ENCODE measurements at regions not wholly inside any gene's neighbourhood (a gene's known extent, or its start where the extent isn't known, plus 50 kb on each side); places are given as distances from the start of the nearest gene placed in this dataset.

GRCh38 chr5:131023498-131023865 lies 141.6 kb downstream of the HINT1 start:
- no peak overlapping the region for H3K4me3 ChIP-seq (ENCODE audit: low read length)
- no peak for DNase-seq (ENCODE audit: low read depth)
- no peak for TF ChIP-seq CTCF (IDR thresholded peaks at IDR 0.05; ENCODE audit: insufficient read depth, low read depth, low read length, missing control alignments)

GRCh38 chr5:131022811-131023497 lies 142.1 kb downstream of the HINT1 start:
- no peak overlapping the region for H3K4me3 ChIP-seq (ENCODE audit: low read length)
- peak; percentile 2 for DNase-seq (ENCODE audit: low read depth)
- no peak for TF ChIP-seq CTCF (IDR thresholded peaks at IDR 0.05; ENCODE audit: insufficient read depth, low read depth, low read length, missing control alignments)

GRCh38 chr5:131021646-131022045 lies 143.4 kb downstream of the HINT1 start:
- no peak for DNase-seq (ENCODE audit: low read depth)
- H3K4me3 ChIP-seq (ENCODE audit: low read length), result no peak overlapping the region
- TF ChIP-seq CTCF (IDR thresholded peaks at IDR 0.05; ENCODE audit: insufficient read depth, low read depth, low read length, missing control alignments), result no peak

GRCh38 chr5:131019601-131020315 lies 145.3 kb downstream of the HINT1 start:
- TF ChIP-seq CTCF (IDR thresholded peaks at IDR 0.05; ENCODE audit: insufficient read depth, low read depth, low read length, missing control alignments), result no peak
- no peak overlapping the region for H3K4me3 ChIP-seq (ENCODE audit: low read length)
- DNase-seq (ENCODE audit: low read depth), result peak; percentile 56

- no peak overlapping the region for H3K4me3 ChIP-seq (ENCODE audit: low read length)
- no peak for DNase-seq (ENCODE audit: low read depth)
- TF ChIP-seq CTCF (IDR thresholded peaks at IDR 0.05; ENCODE audit: insufficient read depth, low read depth, low read length, missing control alignments), result no peak
These were observed 145.9 kb downstream of the HINT1 start for GRCh38 chr5:131019111-131019510.

GRCh38 chr5:131008329-131008728 lies 156.7 kb downstream of the HINT1 start:
- no peak for TF ChIP-seq CTCF (IDR thresholded peaks at IDR 0.05; ENCODE audit: insufficient read depth, low read depth, low read length, missing control alignments)

More at GRCh38 chr5:131008329-131008728, 156.7 kb downstream of the HINT1 start:
- no peak for DNase-seq (ENCODE audit: low read depth)
- no peak overlapping the region for H3K4me3 ChIP-seq (ENCODE audit: low read length)

All from epithelial cell of esophagus (primary cell).